ENCODE measurements at regions not wholly inside any gene's neighbourhood (a gene's known extent, or its start where the extent isn't known, plus 50 kb on each side); places are given as distances from the start of the nearest gene placed in this dataset.

DNA sequence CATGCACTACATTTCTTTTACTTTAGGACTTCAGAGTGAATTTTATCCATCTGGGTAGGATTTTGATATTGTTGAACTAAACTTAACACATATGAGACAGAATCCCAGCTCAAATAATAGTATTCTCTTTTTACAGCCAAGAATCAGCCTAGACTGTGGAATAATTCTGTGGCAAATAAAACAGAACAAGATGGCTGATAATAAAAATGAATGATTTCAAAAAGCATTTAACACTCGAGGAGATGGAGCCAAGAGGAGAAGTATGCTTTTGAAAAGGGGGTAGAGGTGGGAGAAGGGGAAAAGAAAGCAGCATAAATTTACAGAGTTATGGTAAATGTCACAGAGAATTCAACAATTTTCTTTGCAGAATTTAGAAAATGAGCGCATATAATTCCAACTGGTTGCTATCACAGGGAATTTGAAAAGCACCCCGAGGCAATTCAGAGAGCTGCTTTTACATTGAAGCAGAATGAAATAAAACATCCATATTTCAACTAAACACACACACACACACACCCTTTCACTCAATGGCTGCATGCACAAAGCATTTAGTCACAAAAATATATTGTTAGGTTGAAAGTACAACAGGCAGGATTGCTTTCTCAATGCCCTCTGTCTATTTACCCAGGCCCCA, 60.2 kb upstream of the DMAC1 start:
- Histone ChIP-seq H3K4me2 (ENCODE audit: insufficient read depth in 1 of 2, low read depth in 2 of 2, low read length in 2 of 2) (no peak overlapping the region), H4K5ac (ENCODE audit: insufficient read length, low read depth, low read length) (no peak overlapping the region), H3K79me1 (ENCODE audit: low read depth, low read length) (no peaks in the 10 kb centered on the region), H3K14ac (ENCODE audit: insufficient read length) (no peak overlapping the region), H3K9me3 (ENCODE audit: insufficient read depth in 2 of 2, low read depth in 1 of 2, low read length in 1 of 2) (no peaks in the 10 kb centered on the region), H3K27me3 (replicated peaks in 1 of 4; ENCODE audit: control insufficient read depth in 3 of 4, extremely low read depth in 1 of 4, insufficient read depth in 3 of 4, low read length in 3 of 4) (no peaks in the 10 kb centered on the region), H3K23ac (ENCODE audit: insufficient read length) (no peak overlapping the region), H4K20me1 (replicated peaks in 1 of 2; ENCODE audit: control insufficient read depth in 1 of 2, insufficient read depth in 2 of 2, low read length in 2 of 2) (no peaks in the 10 kb centered on the region), H2BK20ac (ENCODE audit: low read length) (no peak overlapping the region), H3K27ac (ENCODE audit: low read depth, low read length) (no peak overlapping the region), H3K4me1 (replicated peaks in 1 of 4; ENCODE audit: control insufficient read depth in 3 of 4, insufficient read depth in 4 of 4, low read length in 3 of 4) (no peaks in the 10 kb centered on the region), H4K8ac (ENCODE audit: extremely low read depth, insufficient read depth, low read length) (no peak overlapping the region), H2BK15ac (ENCODE audit: low read length) (no peak overlapping the region), H3K4ac (replicated peaks; ENCODE audit: insufficient read length, low read depth, low read length) (no peak overlapping the region), H3K9ac (replicated peaks in 1 of 4; ENCODE audit: extremely low read depth in 1 of 4, low read depth in 3 of 4, low read length in 3 of 4) (no peak overlapping the region), H3K56ac (replicated peaks; ENCODE audit: insufficient read length, low read depth, low read length) (no peak overlapping the region), H3K18ac (ENCODE audit: extremely low read depth, low read length) (no peak overlapping the region), H2BK120ac (replicated peaks; ENCODE audit: low read depth, low read length) (no peak overlapping the region), H2AK5ac (ENCODE audit: low read depth, low read length) (no peak overlapping the region), H2BK5ac (ENCODE audit: low read depth, low read length) (no peak overlapping the region), H3K23me2 (ENCODE audit: low read depth, low read length) (no peaks in the 10 kb centered on the region), H2AFZ (ENCODE audit: low read length) (no peak overlapping the region), H3K4me3 (ENCODE audit: extremely low read depth in 1 of 4, insufficient read depth in 2 of 4, low read depth in 3 of 4, low read length in 4 of 4) (no peak overlapping the region), H4K91ac (replicated peaks; ENCODE audit: insufficient read length, low read length) (no peak overlapping the region), H3K36me3 (ENCODE audit: control insufficient read depth in 2 of 4, insufficient read depth in 4 of 4, low read length in 3 of 4) (no peaks in the 10 kb centered on the region), H2BK12ac (ENCODE audit: low read depth, low read length) (no peak overlapping the region), H3K79me2 (ENCODE audit: control insufficient read depth in 1 of 2, insufficient read depth in 2 of 2, low read length in 2 of 2) (no peaks in the 10 kb centered on the region)
- FAIRE-seq (no peak), DNase-seq (ENCODE audit: low read depth in 1 of 2, low spot score in 2 of 2) (no peak)
- ChIA-PET POLR2A (ENCODE audit: partially characterized antibody) (no interaction called here), CTCF (ENCODE audit: partially characterized antibody) (interaction anchor here (1.8 kb wide), 1 partner anchor 16 kb away, joined by 6 read pairs; no protein-coding TSS in a partner anchor)
- 85% methylated on average over 3 of the region's 3 CpGs; no CpG with 5 or more reads in 1 of the 2 experiments for WGBS, 2 experiments (ENCODE audit: extremely low coverage in 1 of 2, insufficient coverage in 1 of 2, insufficient read length in 1 of 2, insufficient replicate concordance in 2 of 2, low coverage in 1 of 2, low lambda C conversion rate in 2 of 2, missing lambda C conversion rate in 1 of 2)
- TF ChIP-seq HDAC6 (IDR thresholded peaks at IDR 0.05; ENCODE audit: low read depth, low read length) (no peak), SUZ12 (IDR thresholded peaks at IDR 0.05; ENCODE audit: low read length) (no peak), TCF12 (IDR thresholded peaks at IDR 0.05; ENCODE audit: low read depth, low read length) (no peak), NRF1 (IDR thresholded peaks at IDR 0.05; ENCODE audit: low read depth, low read length) (no peak), CTCF (IDR thresholded peaks at IDR 0.05; ENCODE audit: control extremely low read depth in 1 of 3, insufficient read depth in 1 of 3, low read depth in 1 of 3, low read length in 3 of 3) (no peak), SIX5 (IDR thresholded peaks at IDR 0.05; ENCODE audit: low read depth, low read length) (no peak), SP4 (IDR thresholded peaks at IDR 0.05; ENCODE audit: low read length) (no peak), CBX5 (IDR thresholded peaks at IDR 0.05; ENCODE audit: low read depth, low read length) (no peak), RXRA (IDR thresholded peaks at IDR 0.05; ENCODE audit: insufficient read depth, low read depth, low read length) (no peak), RNF2 (IDR thresholded peaks at IDR 0.05; ENCODE audit: borderline replicate concordance, low read depth, low read length, missing control alignments, poor library complexity, severe bottlenecking) (no peak), SIRT6 (IDR thresholded peaks at IDR 0.05; ENCODE audit: low read length) (no peak)
